ENCODE measurements at regions not wholly inside any gene's neighbourhood (a gene's known extent, or its start where the extent isn't known, plus 50 kb on each side); places are given as distances from the start of the nearest gene placed in this dataset.

DNA sequence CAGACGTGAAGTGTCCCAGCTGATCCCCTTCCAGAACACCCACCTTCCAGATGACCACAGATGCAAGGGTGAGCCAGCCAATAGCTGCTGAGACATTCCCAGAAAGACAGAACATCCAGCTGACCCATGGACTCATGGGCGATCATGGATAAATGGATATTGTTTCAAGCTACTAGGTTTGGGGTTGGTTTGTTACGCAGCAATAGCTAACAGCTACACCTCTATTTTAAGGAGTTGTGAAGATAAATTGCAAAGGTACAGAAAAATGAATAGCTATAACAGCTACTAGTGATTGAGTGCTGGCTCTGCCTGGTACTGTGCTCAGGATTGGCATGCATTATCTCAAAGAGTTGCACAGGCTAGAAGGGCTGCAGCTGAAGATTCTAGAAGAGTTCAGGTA is 122.5 kb downstream of the MIAT start:
- peaks cover 5% of the 10 kb centered on the region for H3K9me3 Mint-ChIP-seq
- no peak overlapping the region for H3K4me3 Mint-ChIP-seq
- intact Hi-C loops (cut with micrococcal nuclease): no loop called here
- H3K4me1 Mint-ChIP-seq: no peaks in the 10 kb centered on the region
- no peak overlapping the region for H3K27ac Mint-ChIP-seq
- no peak for DNase-seq
- H3K36me3 Mint-ChIP-seq (ENCODE audit: low read depth): peaks cover 26% of the 10 kb centered on the region
- H3K27me3 Mint-ChIP-seq: no peaks in the 10 kb centered on the region

DNA sequence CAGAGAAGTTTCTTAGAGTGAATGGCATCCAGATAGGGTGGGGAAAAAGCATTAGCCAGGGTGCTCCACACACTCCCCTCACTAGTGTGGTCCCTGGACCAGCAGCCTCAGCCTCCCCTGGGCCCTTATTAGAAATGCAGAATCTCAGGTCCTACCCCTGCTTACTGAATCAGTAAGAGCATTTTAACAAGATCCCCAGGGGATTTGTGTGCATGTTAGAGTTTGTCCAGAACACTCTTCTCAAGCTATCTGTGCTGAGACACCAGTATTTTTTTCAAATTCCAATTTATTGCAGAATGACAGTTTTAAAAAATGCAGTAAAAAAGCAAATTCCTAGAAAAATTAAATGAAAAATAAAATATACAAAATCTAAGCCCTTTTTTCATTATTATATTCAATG is 123.1 kb downstream of the MIAT start:
- H3K4me3 Mint-ChIP-seq: no peak overlapping the region
- H3K36me3 Mint-ChIP-seq (ENCODE audit: low read depth): peaks cover 28% of the 10 kb centered on the region
- no peaks in the 10 kb centered on the region for H3K4me1 Mint-ChIP-seq
- H3K9me3 Mint-ChIP-seq: peaks cover 5% of the 10 kb centered on the region
- no peak overlapping the region for H3K27ac Mint-ChIP-seq
- intact Hi-C loops (cut with micrococcal nuclease): no loop called here
- no peaks in the 10 kb centered on the region for H3K27me3 Mint-ChIP-seq
- no peak for DNase-seq

DNA sequence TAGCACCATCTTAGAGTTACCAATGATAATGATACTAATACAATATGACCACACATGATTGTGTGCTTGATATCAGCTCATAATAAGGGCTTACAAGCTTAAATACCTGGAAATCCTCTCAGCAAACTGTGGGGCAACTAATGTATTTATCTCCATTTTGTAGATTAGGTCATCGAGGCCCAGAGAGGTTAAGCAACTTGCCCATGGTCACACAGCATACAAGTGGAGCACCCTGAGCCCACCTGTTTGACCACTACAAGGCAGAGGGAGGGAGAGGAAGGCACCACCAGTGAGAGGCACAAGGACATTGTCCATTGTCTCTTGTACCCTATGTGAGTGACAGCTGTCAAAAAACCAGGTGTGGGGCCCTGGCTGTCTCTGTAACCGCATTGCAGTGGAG is 123.7 kb downstream of the MIAT start:
- DNase-seq: no peak
- H3K27ac Mint-ChIP-seq: no peak overlapping the region
- H3K4me1 Mint-ChIP-seq: no peaks in the 10 kb centered on the region
- no peak overlapping the region for H3K4me3 Mint-ChIP-seq
- intact Hi-C loops (cut with micrococcal nuclease): no loop called here
- peaks cover 29% of the 10 kb centered on the region for H3K36me3 Mint-ChIP-seq (ENCODE audit: low read depth)
- no peaks in the 10 kb centered on the region for H3K27me3 Mint-ChIP-seq
- H3K9me3 Mint-ChIP-seq: peaks cover 5% of the 10 kb centered on the region

DNA sequence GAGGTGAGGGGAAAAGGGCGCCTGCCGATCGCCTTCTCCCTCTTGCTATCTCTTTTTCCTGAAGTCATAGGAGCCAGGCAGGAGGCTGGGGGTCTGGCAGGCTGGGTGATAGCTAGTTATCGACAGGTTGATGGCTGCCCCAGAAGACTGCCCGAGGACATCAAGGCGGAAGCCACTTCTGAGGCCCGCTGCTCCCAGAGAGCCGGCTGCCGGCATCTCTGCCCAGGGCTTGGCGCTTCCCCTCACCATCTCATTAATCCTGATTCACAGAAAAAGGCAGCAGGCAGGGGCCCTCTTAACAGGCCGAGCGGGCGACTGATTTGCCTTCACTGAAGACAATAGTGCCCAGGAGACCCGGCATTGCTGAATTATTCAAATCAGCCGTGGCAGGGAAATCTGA is 124.2 kb downstream of the MIAT start:
- intact Hi-C loops (cut with micrococcal nuclease): no loop called here
- DNase-seq: no peak
- Mint-ChIP-seq H3K9me3 (peaks cover 5% of the 10 kb centered on the region), H3K27me3 (no peaks in the 10 kb centered on the region), H3K4me3 (no peak overlapping the region), H3K4me1 (no peaks in the 10 kb centered on the region), H3K27ac (no peak overlapping the region), H3K36me3 (ENCODE audit: low read depth) (peaks cover 29% of the 10 kb centered on the region)

DNA sequence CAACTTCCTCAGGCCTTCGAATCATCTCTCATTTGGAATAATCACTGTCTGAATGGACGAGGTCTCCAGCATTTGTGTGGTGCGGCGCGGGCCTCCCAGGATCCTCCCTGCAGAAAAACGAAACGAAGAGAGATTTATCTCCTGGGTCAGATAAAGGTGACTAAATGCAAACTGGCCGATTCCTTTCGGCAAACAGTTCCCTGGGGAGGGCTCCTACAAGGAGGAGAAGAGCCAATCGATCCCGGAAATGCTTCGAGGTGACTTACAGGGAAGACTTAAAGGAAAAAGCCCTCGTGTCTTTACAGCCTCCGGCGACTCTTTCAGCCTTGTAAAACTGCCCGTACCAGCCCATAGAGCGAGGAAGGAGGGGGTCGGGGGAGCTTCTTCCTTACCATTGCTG is 126.5 kb downstream of the MIAT start:
- intact Hi-C loops (cut with micrococcal nuclease): no loop called here
- Mint-ChIP-seq H3K36me3 (ENCODE audit: low read depth) (peaks cover 25% of the 10 kb centered on the region), H3K27ac (no peak overlapping the region), H3K4me3 (no peak overlapping the region), H3K4me1 (no peaks in the 10 kb centered on the region), H3K9me3 (peaks cover 5% of the 10 kb centered on the region), H3K27me3 (no peaks in the 10 kb centered on the region)
- no peak for DNase-seq

DNA sequence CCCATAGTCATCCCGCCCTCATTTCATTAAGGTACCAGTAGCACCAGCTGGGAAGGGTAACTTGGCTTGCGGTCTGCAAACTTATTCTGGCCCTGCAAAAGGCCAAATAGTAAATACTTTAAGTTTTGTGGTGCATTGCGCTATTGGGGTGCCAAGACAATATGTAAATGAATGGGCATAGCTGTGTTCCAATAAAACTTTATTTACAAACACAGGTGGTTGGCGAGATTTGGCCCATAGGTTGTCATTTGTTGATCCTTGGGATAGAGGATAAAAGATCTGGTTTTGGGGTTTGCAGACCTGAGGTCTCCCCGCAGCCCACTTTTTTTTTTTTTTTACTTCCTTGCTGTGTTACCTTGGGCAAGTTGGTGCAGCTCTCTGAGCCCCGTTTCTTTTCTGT is 127.4 kb downstream of the MIAT start:
- no peak overlapping the region for H3K27ac Mint-ChIP-seq
- H3K27me3 Mint-ChIP-seq: no peaks in the 10 kb centered on the region
- H3K9me3 Mint-ChIP-seq: peaks cover 2% of the 10 kb centered on the region
- peaks cover 18% of the 10 kb centered on the region for H3K36me3 Mint-ChIP-seq (ENCODE audit: low read depth)
- intact Hi-C loops (cut with micrococcal nuclease): no loop called here
- no peak for DNase-seq
- no peak overlapping the region for H3K4me3 Mint-ChIP-seq
- H3K4me1 Mint-ChIP-seq: no peaks in the 10 kb centered on the region

DNA sequence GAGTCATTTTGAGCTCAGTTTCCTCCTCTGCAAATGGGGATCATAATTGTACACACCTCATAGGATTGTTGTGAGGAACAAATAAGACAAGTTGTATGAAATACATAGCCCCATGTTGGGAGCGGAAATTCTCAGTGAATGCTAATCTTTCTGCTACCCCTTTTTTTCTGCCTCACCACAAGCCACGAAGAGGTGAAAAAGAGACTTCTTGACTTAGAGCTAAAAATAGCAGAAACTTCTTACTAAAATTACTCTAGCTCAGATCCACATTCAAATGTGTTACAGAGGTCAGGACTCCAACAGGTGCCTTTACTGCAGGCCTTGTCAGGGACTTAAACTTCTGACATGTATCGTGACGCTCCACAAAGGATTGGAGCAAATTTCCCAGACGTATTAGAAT is 128.5 kb downstream of the MIAT start:
- DNase-seq: no peak
- no peaks in the 10 kb centered on the region for H3K4me1 Mint-ChIP-seq
- intact Hi-C loops (cut with micrococcal nuclease): no loop called here

DNA sequence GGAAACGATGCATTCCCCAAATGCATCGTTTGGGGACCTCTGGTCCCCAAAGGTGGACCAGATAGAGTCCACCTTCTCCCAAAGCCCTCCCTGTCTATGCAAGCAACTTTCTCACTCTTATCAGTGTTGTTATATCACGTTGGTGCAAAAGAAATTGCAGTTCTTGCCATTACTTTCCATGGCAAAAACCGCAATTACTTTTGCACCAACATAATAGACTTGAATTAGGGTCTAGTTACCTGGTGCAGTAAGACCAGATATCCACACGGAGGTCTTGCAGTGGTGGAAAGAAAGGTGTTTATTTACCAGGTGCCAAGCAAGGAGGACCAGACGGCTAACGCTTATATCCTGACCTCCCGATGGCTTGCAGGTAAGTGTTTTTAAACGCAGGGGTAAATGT is 129.0 kb downstream of the MIAT start:
- H3K36me3 Mint-ChIP-seq (ENCODE audit: low read depth): peaks cover 9% of the 10 kb centered on the region
- no peaks in the 10 kb centered on the region for H3K9me3 Mint-ChIP-seq
- no peak for DNase-seq
- intact Hi-C loops (cut with micrococcal nuclease): no loop called here
- H3K27ac Mint-ChIP-seq: no peak overlapping the region
- no peak overlapping the region for H3K4me3 Mint-ChIP-seq
- no peaks in the 10 kb centered on the region for H3K27me3 Mint-ChIP-seq
- no peaks in the 10 kb centered on the region for H3K4me1 Mint-ChIP-seq

More for the DNA sequence above, 128.5 kb downstream of the MIAT start:
- no peaks in the 10 kb centered on the region for H3K27me3 Mint-ChIP-seq
- H3K4me3 Mint-ChIP-seq: no peak overlapping the region
- H3K36me3 Mint-ChIP-seq (ENCODE audit: low read depth): peaks cover 11% of the 10 kb centered on the region
- H3K27ac Mint-ChIP-seq: no peak overlapping the region
- no peaks in the 10 kb centered on the region for H3K9me3 Mint-ChIP-seq

DNA sequence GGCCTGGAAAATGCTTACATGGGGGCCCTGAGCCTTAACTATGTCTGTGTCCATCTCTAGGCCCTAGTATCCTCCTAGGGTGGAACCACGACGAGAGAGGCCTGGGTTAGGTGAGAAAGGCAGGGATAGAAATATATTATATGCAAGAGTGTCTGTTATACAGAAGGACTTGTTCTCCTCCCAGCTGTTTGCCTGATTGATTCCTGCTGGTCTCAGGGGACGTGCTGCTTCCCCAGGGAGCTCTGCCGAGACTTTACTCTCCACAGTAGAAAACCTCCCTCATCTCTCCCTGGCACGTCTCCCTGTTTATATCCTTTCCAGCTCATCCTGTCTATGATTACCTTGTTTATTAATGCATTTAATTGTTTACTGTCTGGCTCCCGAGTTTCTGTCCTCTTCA is 132.6 kb downstream of the MIAT start:
- H3K9me3 Mint-ChIP-seq: no peaks in the 10 kb centered on the region
- H3K27ac Mint-ChIP-seq: no peak overlapping the region
- H3K36me3 Mint-ChIP-seq (ENCODE audit: low read depth): peaks cover 6% of the 10 kb centered on the region

DNA sequence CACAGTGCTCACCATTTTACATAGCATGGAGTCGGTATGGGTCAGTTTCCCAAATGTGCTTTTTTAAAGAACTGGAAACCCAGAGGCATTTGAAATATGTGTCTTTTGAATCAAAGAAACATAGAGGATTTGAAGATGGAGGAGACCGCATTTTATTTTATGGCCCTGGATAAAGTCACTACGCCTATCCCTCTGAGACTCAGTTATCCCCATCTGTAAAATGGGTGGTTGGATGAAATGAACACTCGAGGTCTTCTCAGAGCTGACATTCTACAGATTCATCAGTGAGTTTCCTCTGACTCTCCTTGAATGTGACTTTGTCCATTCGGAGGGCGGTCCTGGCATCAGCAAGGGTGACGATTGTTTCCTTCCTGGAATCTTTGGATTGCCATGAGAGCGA is 135.1 kb downstream of the MIAT start:
- Mint-ChIP-seq H3K27me3 (no peaks in the 10 kb centered on the region), H3K27ac (no peak overlapping the region), H3K36me3 (ENCODE audit: low read depth) (peaks cover 4% of the 10 kb centered on the region), H3K9me3 (no peaks in the 10 kb centered on the region), H3K4me1 (no peaks in the 10 kb centered on the region), H3K4me3 (no peak overlapping the region)
- DNase-seq: no peak
- intact Hi-C loops (cut with micrococcal nuclease): no loop called here

More for the DNA sequence above, 132.6 kb downstream of the MIAT start:
- Mint-ChIP-seq H3K27me3 (no peaks in the 10 kb centered on the region), H3K4me1 (no peaks in the 10 kb centered on the region), H3K4me3 (no peak overlapping the region)
- intact Hi-C loops (cut with micrococcal nuclease): no loop called here
- DNase-seq: no peak

DNA sequence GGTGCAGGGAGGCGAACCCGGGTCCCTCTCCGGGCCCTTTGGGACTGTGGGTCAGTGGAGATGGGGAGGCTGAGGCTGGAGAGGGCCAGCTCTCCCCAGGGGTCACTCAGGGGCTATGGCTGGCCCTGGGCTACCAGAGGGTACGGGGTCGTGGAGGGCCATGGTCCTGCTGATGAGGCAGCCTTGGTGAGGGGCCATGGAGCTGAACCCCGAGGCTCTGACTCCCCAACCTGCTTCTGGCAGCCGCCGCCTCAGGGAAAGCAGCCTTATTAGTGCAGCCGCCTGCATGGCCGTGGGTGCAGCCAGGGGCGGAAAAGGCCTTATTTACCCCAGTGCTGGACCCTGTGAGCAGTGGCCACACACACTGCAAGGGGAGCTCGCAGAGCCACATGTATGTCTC is 139.4 kb downstream of the MIAT start:
- intact Hi-C loops (cut with micrococcal nuclease): no loop called here

DNA sequence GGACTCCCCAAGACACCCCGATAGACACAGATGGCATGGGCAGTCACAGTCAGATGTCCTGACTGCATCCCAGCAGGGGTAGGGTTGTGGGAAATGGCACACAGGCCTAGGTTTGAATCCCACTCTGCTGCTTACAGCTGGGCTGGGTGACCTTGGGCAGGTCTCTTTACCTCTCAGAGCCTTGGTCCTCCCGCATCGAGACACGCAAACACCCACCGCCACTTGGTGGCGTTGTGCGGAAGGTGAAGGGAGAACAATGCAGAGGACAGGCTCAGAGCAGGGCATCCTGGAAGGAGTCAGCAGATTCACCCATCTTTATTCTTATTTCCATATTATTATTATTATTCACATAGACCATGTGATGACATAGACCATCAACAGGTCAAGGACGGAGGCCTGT is 140.5 kb downstream of the MIAT start:
- H3K4me3 Mint-ChIP-seq: no peak overlapping the region
- H3K9me3 Mint-ChIP-seq: no peaks in the 10 kb centered on the region
- no peaks in the 10 kb centered on the region for H3K4me1 Mint-ChIP-seq
- intact Hi-C loops (cut with micrococcal nuclease): no loop called here
- H3K36me3 Mint-ChIP-seq (ENCODE audit: low read depth): no peaks in the 10 kb centered on the region
- no peaks in the 10 kb centered on the region for H3K27me3 Mint-ChIP-seq
- DNase-seq: no peak
- H3K27ac Mint-ChIP-seq: no peak overlapping the region

More for the DNA sequence above, 139.4 kb downstream of the MIAT start:
- Mint-ChIP-seq H3K4me3 (no peak overlapping the region), H3K36me3 (ENCODE audit: low read depth) (peaks cover 1% of the 10 kb centered on the region), H3K27ac (no peak overlapping the region), H3K9me3 (no peaks in the 10 kb centered on the region), H3K4me1 (no peaks in the 10 kb centered on the region), H3K27me3 (no peaks in the 10 kb centered on the region)
- DNase-seq: no peak

DNA sequence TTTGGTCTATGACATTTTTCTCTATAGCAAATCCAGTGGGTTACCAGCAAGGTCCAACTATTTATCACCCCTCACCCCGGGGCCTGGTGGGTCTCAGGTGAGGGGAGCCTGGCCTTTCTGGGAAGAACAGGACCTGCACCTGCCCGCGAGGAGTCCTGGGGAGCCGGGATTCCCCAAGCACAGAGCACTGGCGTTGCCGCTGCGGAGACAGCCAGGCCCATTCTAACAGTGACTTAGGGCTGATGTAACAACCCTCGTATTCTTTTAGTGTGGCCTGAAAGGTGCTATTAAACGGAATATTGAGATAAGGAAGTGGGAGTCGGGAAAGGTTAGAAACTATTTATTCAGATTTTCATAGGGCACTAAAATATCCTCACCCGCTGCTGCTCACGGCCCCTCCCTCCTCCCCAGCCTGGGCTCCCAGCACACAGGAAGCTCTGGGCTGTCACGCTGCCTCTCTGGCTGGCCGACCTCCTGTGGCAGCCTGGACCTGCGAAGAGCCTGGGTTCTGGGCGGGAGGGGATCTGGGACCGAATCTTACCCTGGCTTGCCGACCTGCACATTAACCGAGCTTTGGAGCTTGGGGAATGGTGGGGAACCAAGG is 141.2 kb downstream of the MIAT start:
- DNase-seq: no peak
- H3K4me1 Mint-ChIP-seq: no peaks in the 10 kb centered on the region
- H3K9me3 Mint-ChIP-seq: no peaks in the 10 kb centered on the region
- intact Hi-C loops (cut with micrococcal nuclease): no loop called here
- H3K27me3 Mint-ChIP-seq: no peaks in the 10 kb centered on the region
- H3K27ac Mint-ChIP-seq: no peak overlapping the region
- no peak overlapping the region for H3K4me3 Mint-ChIP-seq
- no peaks in the 10 kb centered on the region for H3K36me3 Mint-ChIP-seq (ENCODE audit: low read depth)

DNA sequence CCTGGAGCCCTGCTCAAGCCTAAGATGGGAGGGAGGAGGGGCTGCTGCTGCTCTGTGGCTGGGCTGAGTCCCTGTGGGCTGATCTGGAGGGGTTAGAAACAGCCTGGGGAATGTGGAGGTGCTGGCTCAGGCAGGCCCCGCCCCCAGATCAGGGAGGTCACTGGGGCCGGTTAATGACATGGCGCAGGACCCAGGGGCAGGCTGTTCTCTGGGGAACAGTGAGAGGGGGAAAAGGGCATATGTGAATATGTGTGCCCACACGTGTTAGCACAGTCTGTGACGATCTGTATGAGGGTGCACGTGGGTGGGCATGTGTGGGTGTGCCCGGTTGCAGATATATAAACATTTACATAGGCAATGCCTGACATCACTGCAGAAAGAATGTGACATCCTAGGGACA is 143.5 kb downstream of the MIAT start:
- intact Hi-C loops (cut with micrococcal nuclease): no loop called here
- Mint-ChIP-seq H3K9me3 (no peaks in the 10 kb centered on the region), H3K4me3 (no peak overlapping the region), H3K4me1 (no peaks in the 10 kb centered on the region), H3K27me3 (no peaks in the 10 kb centered on the region), H3K27ac (no peak overlapping the region), H3K36me3 (ENCODE audit: low read depth) (no peaks in the 10 kb centered on the region)
- DNase-seq: no peak

DNA sequence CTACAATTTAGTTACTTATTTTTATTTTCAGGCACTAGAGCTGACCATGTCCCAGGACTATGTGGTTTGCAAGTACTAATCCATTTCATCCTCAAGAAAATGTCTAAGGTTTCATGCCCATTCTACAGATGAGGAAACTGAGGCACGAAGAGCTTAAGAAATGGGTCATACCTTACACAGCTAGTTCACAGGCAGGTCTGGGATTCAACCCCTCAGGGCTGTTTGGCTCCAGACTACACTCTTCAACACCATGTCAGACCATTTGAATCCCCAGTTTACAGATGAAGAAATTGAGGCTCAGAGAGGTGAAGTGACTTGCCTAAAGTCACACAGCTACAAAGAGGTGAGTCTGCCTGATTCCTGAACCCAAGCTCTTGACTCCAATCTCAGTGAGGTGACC is 144.1 kb downstream of the MIAT start:
- no peak for DNase-seq
- intact Hi-C loops (cut with micrococcal nuclease): no loop called here
- Mint-ChIP-seq H3K4me3 (no peak overlapping the region), H3K36me3 (ENCODE audit: low read depth) (no peaks in the 10 kb centered on the region), H3K9me3 (no peaks in the 10 kb centered on the region), H3K27me3 (no peaks in the 10 kb centered on the region), H3K27ac (no peak overlapping the region), H3K4me1 (no peaks in the 10 kb centered on the region)

All from activated CD4-positive, alpha-beta T cell treated with anti-CD3 and anti-CD28 coated beads, Interleukin-2, amount 10 ng/mL, durations not matched to agents 24 days and 14 days (primary cell).